Ishikawa (cell line): ENCODE measurements at regions not wholly inside any gene's neighbourhood (a gene's known extent, or its start where the extent isn't known, plus 50 kb on each side); places are given as distances from the start of the nearest gene placed in this dataset.

Source experiments
- CEBPB ChIP-seq: IDR thresholded peaks from 2 replicates; pipeline ENCODE4 v1.6.1; 2012
- CREB1 ChIP-seq: IDR thresholded peaks from 2 replicates; pipeline ENCODE4 v1.6.1; 2012; ENCODE audit warnings: low read depth
- EGR1 ChIP-seq: IDR thresholded peaks from 2 replicates; pipeline ENCODE4 v1.6.1; 2012
- EP300 ChIP-seq: IDR thresholded peaks from 2 replicates; pipeline ENCODE4 v1.6.1; 2012; ENCODE audit warnings: borderline replicate concordance
- FOXM1 ChIP-seq: IDR thresholded peaks from 2 replicates; pipeline ENCODE4 v1.6.1; 2012; ENCODE audit warnings: low read depth, borderline replicate concordance
- MAX ChIP-seq: IDR thresholded peaks from 2 replicates; pipeline ENCODE4 v1.6.1; 2012
- NFIC ChIP-seq: IDR thresholded peaks from 2 replicates; pipeline ENCODE4 v1.6.1; 2012
- RAD21 ChIP-seq: IDR thresholded peaks from 2 replicates; pipeline ENCODE4 v1.6.1; 2012; ENCODE audit warnings: low read depth
- TAF1 ChIP-seq: IDR thresholded peaks from 2 replicates; pipeline ENCODE4 v1.6.1; 2012; ENCODE audit warnings: low read depth, mild to moderate bottlenecking
- TCF12 ChIP-seq: IDR thresholded peaks from 2 replicates; pipeline ENCODE4 v1.6.1; 2012; ENCODE audit warnings: low read depth
- TEAD4 ChIP-seq: IDR thresholded peaks from 2 replicates; pipeline ENCODE4 v1.6.1; 2012
- USF1 ChIP-seq: IDR thresholded peaks from 2 replicates; pipeline ENCODE4 v1.6.1; 2012
- YY1 ChIP-seq: IDR thresholded peaks from 2 replicates; pipeline ENCODE4 v1.6.1; 2012; ENCODE audit warnings: low read depth
- ZBTB7A ChIP-seq: IDR thresholded peaks from 2 replicates; pipeline ENCODE4 v1.6.1; 2012; ENCODE audit warnings: low read depth
- TF ChIP-seq, protein P1 (sequence below): IDR thresholded peaks from 2 replicates; pipeline ENCODE4 v1.6.1; 2012; ENCODE audit warnings: low read depth, mild to moderate bottlenecking

GRCh38 chr3:170761103-170761502 is 108.9 kb downstream of the RPL22L1 start:
- no peak for TF ChIP-seq USF1
- TF ChIP-seq ZBTB7A, result no peak
- TF ChIP-seq CREB1, result no peak
- TF ChIP-seq YY1, result no peak
- no peak for TF ChIP-seq RAD21
- TF ChIP-seq MAX, result no peak
- TF ChIP-seq FOXM1, result no peak
- TF ChIP-seq EP300, result no peak
- TF ChIP-seq TEAD4, result no peak
- TF ChIP-seq TAF1, result no peak
- TF ChIP-seq NFIC, result no peak

DNA sequence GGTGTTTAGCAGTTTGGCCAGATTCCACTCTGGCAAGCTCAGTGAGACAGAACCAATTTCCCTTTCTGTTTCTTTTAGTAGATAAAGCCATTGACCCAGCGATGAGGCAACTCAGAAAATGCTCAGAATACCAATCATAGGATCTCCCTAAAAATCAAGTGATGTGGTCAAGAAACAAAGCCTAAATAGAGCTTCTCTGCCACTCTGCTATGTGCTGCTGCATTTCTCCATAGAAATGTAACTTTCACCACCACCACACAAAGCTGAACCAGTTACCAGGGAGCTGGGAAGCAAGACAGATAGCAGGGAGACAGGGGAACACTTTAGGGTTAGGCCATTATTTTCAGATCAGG is 109.8 kb downstream of the RPL22L1 start:
- no peak for TF ChIP-seq EGR1
- no peak for TF ChIP-seq TCF12
- TF ChIP-seq TAF1, result no peak
- no peak for TF ChIP-seq MAX
- TF ChIP-seq TEAD4, result no peak
- no peak for TF ChIP-seq CREB1
- TF ChIP-seq, protein P1, sequence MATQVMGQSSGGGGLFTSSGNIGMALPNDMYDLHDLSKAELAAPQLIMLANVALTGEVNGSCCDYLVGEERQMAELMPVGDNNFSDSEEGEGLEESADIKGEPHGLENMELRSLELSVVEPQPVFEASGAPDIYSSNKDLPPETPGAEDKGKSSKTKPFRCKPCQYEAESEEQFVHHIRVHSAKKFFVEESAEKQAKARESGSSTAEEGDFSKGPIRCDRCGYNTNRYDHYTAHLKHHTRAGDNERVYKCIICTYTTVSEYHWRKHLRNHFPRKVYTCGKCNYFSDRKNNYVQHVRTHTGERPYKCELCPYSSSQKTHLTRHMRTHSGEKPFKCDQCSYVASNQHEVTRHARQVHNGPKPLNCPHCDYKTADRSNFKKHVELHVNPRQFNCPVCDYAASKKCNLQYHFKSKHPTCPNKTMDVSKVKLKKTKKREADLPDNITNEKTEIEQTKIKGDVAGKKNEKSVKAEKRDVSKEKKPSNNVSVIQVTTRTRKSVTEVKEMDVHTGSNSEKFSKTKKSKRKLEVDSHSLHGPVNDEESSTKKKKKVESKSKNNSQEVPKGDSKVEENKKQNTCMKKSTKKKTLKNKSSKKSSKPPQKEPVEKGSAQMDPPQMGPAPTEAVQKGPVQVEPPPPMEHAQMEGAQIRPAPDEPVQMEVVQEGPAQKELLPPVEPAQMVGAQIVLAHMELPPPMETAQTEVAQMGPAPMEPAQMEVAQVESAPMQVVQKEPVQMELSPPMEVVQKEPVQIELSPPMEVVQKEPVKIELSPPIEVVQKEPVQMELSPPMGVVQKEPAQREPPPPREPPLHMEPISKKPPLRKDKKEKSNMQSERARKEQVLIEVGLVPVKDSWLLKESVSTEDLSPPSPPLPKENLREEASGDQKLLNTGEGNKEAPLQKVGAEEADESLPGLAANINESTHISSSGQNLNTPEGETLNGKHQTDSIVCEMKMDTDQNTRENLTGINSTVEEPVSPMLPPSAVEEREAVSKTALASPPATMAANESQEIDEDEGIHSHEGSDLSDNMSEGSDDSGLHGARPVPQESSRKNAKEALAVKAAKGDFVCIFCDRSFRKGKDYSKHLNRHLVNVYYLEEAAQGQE, result no peak
- no peak for TF ChIP-seq USF1
- TF ChIP-seq CEBPB, result no peak
- no peak for TF ChIP-seq ZBTB7A
- no peak for TF ChIP-seq RAD21
- no peak for TF ChIP-seq FOXM1
- TF ChIP-seq EP300, result no peak
- TF ChIP-seq YY1, result no peak
- no peak for TF ChIP-seq NFIC

GRCh38 chr3:170759511-170760173 is 110.4 kb downstream of the RPL22L1 start:
- no peak for TF ChIP-seq EP300
- no peak for TF ChIP-seq EGR1
- no peak for TF ChIP-seq CEBPB

GRCh38 chr3:170757038-170757437 is 113.0 kb downstream of the RPL22L1 start:
- TF ChIP-seq, protein P1, result no peak
- no peak for TF ChIP-seq YY1
- no peak for TF ChIP-seq TAF1
- no peak for TF ChIP-seq RAD21
- no peak for TF ChIP-seq TCF12
- no peak for TF ChIP-seq ZBTB7A
- TF ChIP-seq USF1, result no peak
- no peak for TF ChIP-seq FOXM1
- TF ChIP-seq CEBPB, result no peak

- TF ChIP-seq, protein P1, result no peak
- TF ChIP-seq EGR1 (no peak), MAX (no peak), ZBTB7A (no peak), TAF1 (no peak)
These were observed 115.7 kb downstream of the RPL22L1 start for GRCh38 chr3:170754311-170754693.
